ENCODE measurements at regions not wholly inside any gene's neighbourhood (a gene's known extent, or its start where the extent isn't known, plus 50 kb on each side); places are given as distances from the start of the nearest gene placed in this dataset.

- TF ChIP-seq CTCF (IDR thresholded peaks at IDR 0.05; ENCODE audit: low read depth, low read length, missing control alignments), result no peak
- in situ Hi-C loops (cut with HindIII; ENCODE audit: low sequenced_read_pairs), result no loop called here
- DNase-seq (ENCODE audit: low read depth), result no peak
- H3K4me3 ChIP-seq (ENCODE audit: low read depth, low read length), result no peak overlapping the region
Observed at GRCh38 chr3:31355807-31356206, 176.9 kb upstream of the STT3B start.

DNA sequence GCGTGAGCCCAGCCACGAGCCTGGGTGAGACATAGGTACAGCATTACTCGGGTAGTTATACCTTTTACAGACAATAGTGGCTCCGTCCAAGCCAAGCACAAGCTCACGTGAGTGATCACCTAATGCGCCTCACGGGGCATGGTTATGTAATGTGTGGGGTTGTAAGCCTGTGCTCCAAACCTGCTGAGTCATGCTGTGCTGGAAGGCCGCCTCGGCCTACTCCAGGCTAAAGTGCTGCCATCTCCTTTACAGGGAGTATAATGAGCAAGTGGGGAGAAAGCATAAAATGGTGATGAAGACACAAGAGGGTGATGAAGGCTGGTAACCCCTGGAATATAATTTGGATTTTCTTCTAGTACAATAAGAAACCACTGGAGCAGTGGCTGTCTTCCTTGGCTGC lies 175.8 kb upstream of the STT3B start:
- no peak for DNase-seq (ENCODE audit: low read depth)
- no peak overlapping the region for H3K4me3 ChIP-seq (ENCODE audit: low read depth, low read length)
- TF ChIP-seq CTCF (IDR thresholded peaks at IDR 0.05; ENCODE audit: low read depth, low read length, missing control alignments), result no peak
- in situ Hi-C loops (cut with HindIII; ENCODE audit: low sequenced_read_pairs), result no loop called here

- no peak for TF ChIP-seq CTCF (IDR thresholded peaks at IDR 0.05; ENCODE audit: low read depth, low read length, missing control alignments)
- DNase-seq (ENCODE audit: low read depth), result no peak
- in situ Hi-C loops (cut with HindIII; ENCODE audit: low sequenced_read_pairs), result no loop called here
- no peak overlapping the region for H3K4me3 ChIP-seq (ENCODE audit: low read depth, low read length)
Observed at GRCh38 chr3:31357451-31357850, 175.3 kb upstream of the STT3B start.

DNA sequence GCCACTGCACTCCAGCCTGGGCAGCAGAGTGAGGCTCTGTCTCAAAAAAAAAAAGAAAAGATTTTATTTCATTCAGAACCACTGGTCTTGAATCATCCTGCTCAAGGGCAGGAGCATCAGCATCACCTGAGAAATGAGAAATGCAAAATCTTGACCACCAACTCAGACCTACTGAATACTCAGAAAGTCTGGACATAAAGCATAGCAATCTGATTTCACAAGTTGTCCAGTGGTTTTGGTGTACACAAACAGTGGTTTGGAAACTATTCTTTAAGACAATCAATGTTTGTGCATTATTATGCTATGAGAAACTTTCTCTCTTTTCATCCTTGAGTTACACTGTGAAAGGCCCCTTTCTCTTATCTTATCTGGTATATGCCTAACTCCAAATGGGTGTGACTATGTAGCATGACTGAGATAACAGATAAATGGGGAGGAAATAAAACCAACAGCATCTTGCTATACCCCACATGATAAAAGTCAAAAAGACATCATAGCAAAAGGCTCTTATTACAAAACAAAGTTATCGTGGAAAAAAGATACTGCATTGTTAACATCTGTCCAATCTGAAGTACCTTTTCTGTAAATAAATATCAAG lies 174.2 kb upstream of the STT3B start:
- in situ Hi-C loops (cut with HindIII; ENCODE audit: low sequenced_read_pairs), result no loop called here
- no peak for TF ChIP-seq CTCF (IDR thresholded peaks at IDR 0.05; ENCODE audit: low read depth, low read length, missing control alignments)
- DNase-seq (ENCODE audit: low read depth), result no peak
- no peak overlapping the region for H3K4me3 ChIP-seq (ENCODE audit: low read depth, low read length)

DNA sequence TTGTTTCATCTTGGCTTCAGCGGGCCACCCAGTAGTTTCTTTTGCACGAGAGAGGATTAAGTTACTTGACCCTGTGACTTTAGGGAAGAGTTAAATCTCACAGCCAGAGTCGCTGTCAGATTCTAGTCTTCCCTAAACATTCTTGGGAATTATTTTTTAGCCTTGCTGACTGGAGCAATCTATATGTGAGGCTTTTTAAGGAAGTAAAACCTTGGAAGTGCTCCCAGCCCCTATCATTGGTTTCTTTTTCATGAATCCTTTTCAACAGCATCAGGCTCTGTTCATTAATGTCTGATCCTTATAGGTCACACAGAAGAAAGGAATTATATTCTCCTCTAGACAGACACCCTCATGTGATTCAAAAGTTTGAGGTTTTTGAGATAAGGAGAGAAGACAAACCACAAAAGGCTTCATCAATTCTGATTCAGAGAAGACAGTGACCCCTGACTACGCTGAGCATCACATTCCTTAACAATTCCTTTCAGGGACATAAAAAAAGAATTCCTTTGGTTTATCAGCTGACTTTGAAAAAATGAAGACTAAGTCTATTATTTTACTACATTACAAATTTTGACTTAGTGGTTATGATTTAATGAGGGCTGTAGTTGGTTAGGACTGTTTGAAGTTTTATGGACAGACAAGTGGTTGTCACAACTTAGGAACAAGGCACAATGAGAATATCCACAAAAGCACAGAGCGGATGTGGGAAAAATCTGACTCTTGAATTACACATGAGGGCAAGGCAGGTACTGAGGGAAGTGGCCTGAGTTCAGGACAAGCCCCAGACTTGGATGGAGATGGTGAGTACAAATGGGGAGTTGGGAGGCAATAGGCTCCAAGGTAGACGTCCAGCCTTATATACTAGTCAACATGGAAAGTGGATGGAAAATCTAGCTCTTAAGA lies 171.1 kb upstream of the STT3B start:
- in situ Hi-C loops (cut with HindIII; ENCODE audit: low sequenced_read_pairs), result no loop called here
- no peak overlapping the region for H3K4me3 ChIP-seq (ENCODE audit: low read depth, low read length)
- TF ChIP-seq CTCF (IDR thresholded peaks at IDR 0.05; ENCODE audit: low read depth, low read length, missing control alignments), result no peak
- DNase-seq (ENCODE audit: low read depth), result peak; percentile 49

- H3K4me3 ChIP-seq (ENCODE audit: low read depth, low read length), result no peak overlapping the region
- no peak for DNase-seq (ENCODE audit: low read depth)
- TF ChIP-seq CTCF (IDR thresholded peaks at IDR 0.05; ENCODE audit: low read depth, low read length, missing control alignments), result no peak
- in situ Hi-C loops (cut with HindIII; ENCODE audit: low sequenced_read_pairs), result no loop called here
Observed at GRCh38 chr3:31364188-31364587, 168.5 kb upstream of the STT3B start.

Data from astrocyte of the cerebellum (primary cell).